ENCODE measurements at regions not wholly inside any gene's neighbourhood (a gene's known extent, or its start where the extent isn't known, plus 50 kb on each side); places are given as distances from the start of the nearest gene placed in this dataset.

- no peaks in the 10 kb centered on the region for H3F3A ChIP-seq (ENCODE audit: insufficient read depth, low read length)
- H3K27me3 ChIP-seq (ENCODE audit: insufficient read depth, low read length): no peaks in the 10 kb centered on the region
- no peak overlapping the region for H3K9ac ChIP-seq (ENCODE audit: low read length)
- H3K9me2 ChIP-seq (ENCODE audit: low read depth, low read length): no peaks in the 10 kb centered on the region
- no peaks in the 10 kb centered on the region for H3K4me1 ChIP-seq (ENCODE audit: insufficient read depth, low read length, severe bottlenecking)
- no peaks in the 10 kb centered on the region for H4K20me1 ChIP-seq (ENCODE audit: insufficient read depth, low read length)
- H3K9me3 ChIP-seq (ENCODE audit: low read length): no peaks in the 10 kb centered on the region
- TF ChIP-seq EZH2 (IDR thresholded peaks at IDR 0.05; ENCODE audit: borderline replicate concordance, low read length): no peak
- no peak for TF ChIP-seq CTCF (IDR thresholded peaks at IDR 0.05; ENCODE audit: low read length)
- no peaks in the 10 kb centered on the region for H3K79me2 ChIP-seq (ENCODE audit: insufficient read depth, low read length)
- no peaks in the 10 kb centered on the region for H3K36me3 ChIP-seq (ENCODE audit: insufficient read depth, low read length)
- no peak overlapping the region for H2AFZ ChIP-seq (ENCODE audit: low read length)
- H3K27ac ChIP-seq (ENCODE audit: low read depth, low read length, poor library complexity, severe bottlenecking): no peak overlapping the region
- no peak overlapping the region for H3K4me2 ChIP-seq (ENCODE audit: low read length)
- no peak overlapping the region for H3K4me3 ChIP-seq (ENCODE audit: low read depth, low read length, poor library complexity, severe bottlenecking)
Measured at GRCh38 chr4:20381005-20381404, 129.3 kb downstream of the SLIT2 start.

GRCh38 chr4:20383283-20383682 lies 131.6 kb downstream of the SLIT2 start:
- no peak overlapping the region for H3K4me3 ChIP-seq (ENCODE audit: low read depth, low read length, poor library complexity, severe bottlenecking)
- H4K20me1 ChIP-seq (ENCODE audit: insufficient read depth, low read length): no peaks in the 10 kb centered on the region
- TF ChIP-seq CTCF (IDR thresholded peaks at IDR 0.05; ENCODE audit: low read length) (no peak), EZH2 (IDR thresholded peaks at IDR 0.05; ENCODE audit: borderline replicate concordance, low read length) (no peak)
- H3K4me2 ChIP-seq (ENCODE audit: low read length): no peak overlapping the region
- no peaks in the 10 kb centered on the region for H3K36me3 ChIP-seq (ENCODE audit: insufficient read depth, low read length)
- H3K27ac ChIP-seq (ENCODE audit: low read depth, low read length, poor library complexity, severe bottlenecking): no peak overlapping the region
- H3K9me2 ChIP-seq (ENCODE audit: low read depth, low read length): no peaks in the 10 kb centered on the region
- H3K9ac ChIP-seq (ENCODE audit: low read length): no peak overlapping the region
- no peaks in the 10 kb centered on the region for H3K79me2 ChIP-seq (ENCODE audit: insufficient read depth, low read length)
- H2AFZ ChIP-seq (ENCODE audit: low read length): no peak overlapping the region
- no peaks in the 10 kb centered on the region for H3K27me3 ChIP-seq (ENCODE audit: insufficient read depth, low read length)
- no peaks in the 10 kb centered on the region for H3F3A ChIP-seq (ENCODE audit: insufficient read depth, low read length)
- H3K4me1 ChIP-seq (ENCODE audit: insufficient read depth, low read length, severe bottlenecking): no peaks in the 10 kb centered on the region
- no peaks in the 10 kb centered on the region for H3K9me3 ChIP-seq (ENCODE audit: low read length)

- no peaks in the 10 kb centered on the region for H3K27me3 ChIP-seq (ENCODE audit: insufficient read depth, low read length)
- H3K4me2 ChIP-seq (ENCODE audit: low read length): no peak overlapping the region
- no peaks in the 10 kb centered on the region for H3K9me3 ChIP-seq (ENCODE audit: low read length)
- no peaks in the 10 kb centered on the region for H3F3A ChIP-seq (ENCODE audit: insufficient read depth, low read length)
- TF ChIP-seq CTCF (IDR thresholded peaks at IDR 0.05; ENCODE audit: low read length) (no peak), EZH2 (IDR thresholded peaks at IDR 0.05; ENCODE audit: borderline replicate concordance, low read length) (no peak)
- no peak overlapping the region for H2AFZ ChIP-seq (ENCODE audit: low read length)
- H3K9ac ChIP-seq (ENCODE audit: low read length): no peak overlapping the region
- H4K20me1 ChIP-seq (ENCODE audit: insufficient read depth, low read length): no peaks in the 10 kb centered on the region
- H3K4me3 ChIP-seq (ENCODE audit: low read depth, low read length, poor library complexity, severe bottlenecking): no peak overlapping the region
- no peak overlapping the region for H3K27ac ChIP-seq (ENCODE audit: low read depth, low read length, poor library complexity, severe bottlenecking)
- H3K36me3 ChIP-seq (ENCODE audit: insufficient read depth, low read length): no peaks in the 10 kb centered on the region
- H3K4me1 ChIP-seq (ENCODE audit: insufficient read depth, low read length, severe bottlenecking): no peaks in the 10 kb centered on the region
- H3K9me2 ChIP-seq (ENCODE audit: low read depth, low read length): no peaks in the 10 kb centered on the region
- H3K79me2 ChIP-seq (ENCODE audit: insufficient read depth, low read length): no peaks in the 10 kb centered on the region
Measured at GRCh38 chr4:20383969-20384368, 132.3 kb downstream of the SLIT2 start.

Measured in OCI-LY1 (cell line).